Neural progenitor cell (in vitro differentiated cells): ENCODE measurements at regions not wholly inside any gene's neighbourhood (a gene's known extent, or its start where the extent isn't known, plus 50 kb on each side); places are given as distances from the start of the nearest gene placed in this dataset. TPM values are rescaled to one million over a fixed set of nuclear protein-coding genes. Genes with fewer than 3 reads are reported as not detected.
"Not testable (repeated sequence)": the region's sequence is repeated elsewhere in the genome, so short reads cannot be mapped to it uniquely, and the experiment has no call there.

ENCODE experiments used
- DNase-seq: peaks from one replicate; pipeline ENCODE4 v3.0.0-alpha.2; 2016; ENCODE audit warnings: low spot score
- H2AFZ ChIP-seq: fragments of 200-600 bp; sonication (generic); replicated peaks from 2 replicates; pipeline ENCODE4 v1.6.1; 2016; ENCODE audit warnings: antibody characterized with exemption
- H3F3A ChIP-seq: fragments of 200-600 bp; sonication (generic); 2 replicates; pipeline ENCODE4 v1.6.1; 2016; ENCODE audit warnings: antibody characterized with exemption, low read depth
- H3K27ac ChIP-seq: fragments of 200-600 bp; sonication (generic); 2 replicates; pipeline ENCODE4 v1.5.1; 2016; ENCODE audit warnings: mild to moderate bottlenecking
- H3K27me3 ChIP-seq: fragments of 200-600 bp; sonication (generic); 2 replicates; pipeline ENCODE4 v1.6.1; 2016; ENCODE audit warnings: mild to moderate bottlenecking, moderate library complexity
- H3K36me3 ChIP-seq: fragments of 200-600 bp; sonication (generic); 2 replicates; pipeline ENCODE4 v1.5.1; 2016
- H3K4me1 ChIP-seq: fragments of 200-600 bp; sonication (generic); 2 replicates; pipeline ENCODE4 v1.6.1; 2016; ENCODE audit warnings: mixed run types
- H3K4me2 ChIP-seq: fragments of 200-600 bp; sonication (generic); 2 replicates; pipeline ENCODE4 v1.6.1; 2016
- H3K4me3 ChIP-seq: fragments of 200-600 bp; sonication (generic); 2 replicates; pipeline ENCODE4 v1.5.1; 2016
- H3K79me2 ChIP-seq: fragments of 200-600 bp; sonication (generic); 2 replicates; pipeline ENCODE4 v1.6.1; 2016; ENCODE audit warnings: low read depth
- H3K9ac ChIP-seq: fragments of 200-600 bp; sonication (generic); 2 replicates; pipeline ENCODE4 v1.6.1; 2016
- H3K9me3 ChIP-seq: fragments of 200-600 bp; sonication (generic); 2 replicates; pipeline ENCODE4 v1.5.1; 2016; ENCODE audit warnings: low read depth
- H4K20me1 ChIP-seq: fragments of 200-600 bp; sonication (generic); 2 replicates; pipeline ENCODE4 v1.6.1; 2016; ENCODE audit warnings: low read depth
- H3K27ac Mint-ChIP-seq: 3 replicates; pipeline ENCODE4 v1.8.0; 2021; ENCODE audit warnings: mixed read lengths
- H3K27me3 Mint-ChIP-seq: 2 replicates; pipeline ENCODE4 v1.8.0; 2022; ENCODE audit warnings: low read depth, mild to moderate bottlenecking, inconsistent platforms, moderate library complexity, mixed read lengths; ENCODE audit not compliant: insufficient read depth
- H3K36me3 Mint-ChIP-seq: 3 replicates; pipeline ENCODE4 v1.8.0; 2021; ENCODE audit warnings: mixed read lengths
- H3K4me1 Mint-ChIP-seq: 3 replicates; pipeline ENCODE4 v1.8.0; 2021; ENCODE audit warnings: mixed read lengths
- H3K4me3 Mint-ChIP-seq: 3 replicates; pipeline ENCODE4 v1.8.0; 2021; ENCODE audit warnings: mild to moderate bottlenecking, moderate library complexity, mixed read lengths
- H3K9me3 Mint-ChIP-seq: 3 replicates; pipeline ENCODE4 v1.8.0; 2020; ENCODE audit warnings: mixed read lengths
- EZH2 ChIP-seq: fragments of 200-600 bp; sonication (generic); IDR thresholded peaks from 2 replicates; pipeline ENCODE4 v1.6.1; 2017; ENCODE audit warnings: antibody characterized with exemption, mild to moderate bottlenecking, moderate library complexity
- EZH2phosphoT487 ChIP-seq: fragments of 200-600 bp; sonication (generic); IDR thresholded peaks from 2 replicates; pipeline ENCODE4 v1.6.1; 2017; ENCODE audit warnings: antibody characterized with exemption
- small RNA-seq: library from RNA; depleted of rRNA; stranded (forward); fragments of <200 nt; gene quantifications from one replicate; pipeline ENCODE3, GENCODE V24; 2015
- TF ChIP-seq, protein P1 (sequence below): fragments of 200-600 bp; sonication (generic); IDR thresholded peaks from 2 replicates; pipeline ENCODE4 v1.5.1; 2017; ENCODE audit warnings: antibody characterized with exemption, mild to moderate bottlenecking

DNA sequence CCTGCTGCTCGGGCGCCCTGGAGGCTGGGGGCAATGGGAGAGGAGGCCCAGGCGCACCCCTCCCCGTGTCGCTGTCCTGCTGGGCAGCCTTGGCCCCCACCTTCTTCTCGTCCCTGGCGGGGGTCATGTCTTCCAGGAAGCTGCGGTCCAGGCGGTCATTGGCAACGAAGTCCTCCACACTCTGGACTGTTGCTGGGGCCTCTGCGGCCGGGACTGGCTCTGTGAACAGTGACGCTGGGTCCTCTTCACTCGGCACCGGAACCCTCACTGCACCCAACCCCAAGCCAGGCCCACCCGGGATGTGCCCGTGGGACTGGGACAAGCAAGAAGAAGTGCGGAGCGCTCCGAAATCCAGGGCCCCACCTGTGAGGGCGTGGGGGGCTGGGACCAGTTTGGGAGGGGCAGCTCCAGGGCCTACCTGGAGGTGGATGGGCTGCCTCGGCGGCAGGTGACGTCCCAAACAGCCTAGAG is 308.0 kb downstream of the CCDC74A start:
- Histone ChIP-seq H3K27ac (no peak overlapping the region), H3K79me2 (no peaks in the 10 kb centered on the region), H4K20me1 (no peaks in the 10 kb centered on the region), H3K9ac (no peak overlapping the region), H2AFZ (no peak overlapping the region), H3K27me3 (no peaks in the 10 kb centered on the region), H3K9me3 (no peaks in the 10 kb centered on the region), H3K4me1 (no peaks in the 10 kb centered on the region), H3K4me3 (no peak overlapping the region), H3K4me2 (no peak overlapping the region), H3F3A (no peaks in the 10 kb centered on the region), H3K36me3 (no peaks in the 10 kb centered on the region)
- H3K4me1 Mint-ChIP-seq, result peaks cover 2% of the 10 kb centered on the region
- no peaks in the 10 kb centered on the region for H3K36me3 Mint-ChIP-seq
- no peak for DNase-seq
- H3K9me3 Mint-ChIP-seq, result peaks cover 3% of the 10 kb centered on the region
- no peak overlapping the region for H3K27ac Mint-ChIP-seq
- TF ChIP-seq EZH2phosphoT487, result no peak
- no peak for TF ChIP-seq EZH2
- TF ChIP-seq, protein P1, sequence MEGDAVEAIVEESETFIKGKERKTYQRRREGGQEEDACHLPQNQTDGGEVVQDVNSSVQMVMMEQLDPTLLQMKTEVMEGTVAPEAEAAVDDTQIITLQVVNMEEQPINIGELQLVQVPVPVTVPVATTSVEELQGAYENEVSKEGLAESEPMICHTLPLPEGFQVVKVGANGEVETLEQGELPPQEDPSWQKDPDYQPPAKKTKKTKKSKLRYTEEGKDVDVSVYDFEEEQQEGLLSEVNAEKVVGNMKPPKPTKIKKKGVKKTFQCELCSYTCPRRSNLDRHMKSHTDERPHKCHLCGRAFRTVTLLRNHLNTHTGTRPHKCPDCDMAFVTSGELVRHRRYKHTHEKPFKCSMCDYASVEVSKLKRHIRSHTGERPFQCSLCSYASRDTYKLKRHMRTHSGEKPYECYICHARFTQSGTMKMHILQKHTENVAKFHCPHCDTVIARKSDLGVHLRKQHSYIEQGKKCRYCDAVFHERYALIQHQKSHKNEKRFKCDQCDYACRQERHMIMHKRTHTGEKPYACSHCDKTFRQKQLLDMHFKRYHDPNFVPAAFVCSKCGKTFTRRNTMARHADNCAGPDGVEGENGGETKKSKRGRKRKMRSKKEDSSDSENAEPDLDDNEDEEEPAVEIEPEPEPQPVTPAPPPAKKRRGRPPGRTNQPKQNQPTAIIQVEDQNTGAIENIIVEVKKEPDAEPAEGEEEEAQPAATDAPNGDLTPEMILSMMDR, result no peak
- peaks cover 5% of the 10 kb centered on the region for H3K27me3 Mint-ChIP-seq
- no peak overlapping the region for H3K4me3 Mint-ChIP-seq

DNA sequence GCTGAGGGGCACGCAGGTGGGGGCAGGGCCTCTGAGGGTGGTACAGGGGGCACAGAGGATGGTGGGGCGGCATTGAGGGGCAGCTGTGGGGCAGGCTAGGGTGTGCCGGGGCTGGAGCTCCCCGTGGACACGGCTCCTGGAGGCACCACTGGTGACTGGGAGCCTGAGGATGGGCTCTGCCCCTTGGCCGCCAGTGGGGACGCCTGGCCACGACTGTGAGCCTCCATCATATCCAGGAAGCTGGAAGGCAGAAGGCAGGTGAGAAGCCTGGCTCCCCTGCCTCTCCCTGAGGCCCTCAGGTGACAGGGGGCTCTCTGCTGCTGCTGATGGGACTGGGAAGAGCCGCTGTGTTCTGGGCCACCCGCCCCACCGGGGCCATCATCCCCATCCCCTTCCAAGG is 308.4 kb downstream of the CCDC74A start:
- not testable (repeated sequence) for H3K9me3 ChIP-seq, H3F3A ChIP-seq, H4K20me1 ChIP-seq, H3K4me3 Mint-ChIP-seq, DNase-seq, H3K27me3 Mint-ChIP-seq, H3K36me3 Mint-ChIP-seq, H3K27ac Mint-ChIP-seq, H3K9me3 Mint-ChIP-seq, H3K36me3 ChIP-seq, H3K4me1 Mint-ChIP-seq, H3K4me3 ChIP-seq, H2AFZ ChIP-seq, H3K4me1 ChIP-seq, H3K27ac ChIP-seq, H3K4me2 ChIP-seq, H3K79me2 ChIP-seq, H3K9ac ChIP-seq, H3K27me3 ChIP-seq

DNA sequence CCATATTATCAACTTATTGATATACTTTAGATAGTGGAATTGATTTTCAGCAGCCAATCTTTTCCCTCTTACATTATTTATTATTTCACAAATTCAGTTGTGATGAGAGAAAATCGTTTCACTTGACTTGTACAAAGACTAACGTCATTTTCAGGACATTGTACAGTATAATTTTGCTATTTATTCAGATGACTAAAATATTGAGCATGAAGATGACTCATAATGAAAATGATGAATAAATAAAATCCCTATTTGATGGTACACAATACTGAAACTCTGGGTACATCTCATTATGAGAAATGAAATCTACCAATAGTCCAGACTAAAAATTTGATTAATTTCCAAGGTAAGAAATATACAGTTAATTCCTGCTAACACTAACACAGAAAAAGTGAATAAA is 316.4 kb downstream of the CCDC74A start:
- not testable (repeated sequence) for H3K9me3 Mint-ChIP-seq

DNA sequence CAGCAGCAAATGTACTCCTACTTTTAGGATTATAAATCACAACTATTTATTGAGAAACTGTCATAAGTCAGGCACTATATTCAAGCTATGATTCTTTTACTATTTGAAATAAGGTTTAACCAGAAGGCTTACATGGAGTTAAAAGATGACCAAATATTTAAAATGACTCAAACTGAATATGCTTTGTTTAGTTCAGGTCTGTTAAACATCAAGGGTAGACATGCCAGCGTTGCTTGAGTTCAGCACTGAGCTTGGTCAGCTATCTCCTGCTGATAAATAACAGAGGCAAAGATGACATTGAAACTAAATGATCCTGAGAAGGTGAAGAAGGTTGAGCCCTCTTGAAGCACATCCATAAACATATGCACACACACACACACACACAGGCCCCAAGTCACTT is 305.6 kb downstream of the ANKRD30BL start:
- not testable (repeated sequence) for H3K36me3 ChIP-seq, H3K27me3 ChIP-seq, H3K9me3 ChIP-seq, H3K27me3 Mint-ChIP-seq, H3K4me3 Mint-ChIP-seq, H3K79me2 ChIP-seq, H3K4me3 ChIP-seq, H3K27ac Mint-ChIP-seq, DNase-seq, H3K27ac ChIP-seq, H4K20me1 ChIP-seq, H3K4me1 Mint-ChIP-seq, H3K36me3 Mint-ChIP-seq, H3K9me3 Mint-ChIP-seq, H3F3A ChIP-seq, H3K9ac ChIP-seq, H3K4me1 ChIP-seq, H2AFZ ChIP-seq, H3K4me2 ChIP-seq

More for the DNA sequence above, 316.4 kb downstream of the CCDC74A start:
- not testable (repeated sequence) for H4K20me1 ChIP-seq, H3F3A ChIP-seq, H3K36me3 Mint-ChIP-seq, H3K27ac ChIP-seq, H3K4me1 ChIP-seq, H3K27me3 ChIP-seq, H3K9me3 ChIP-seq, H3K4me3 ChIP-seq, H3K27ac Mint-ChIP-seq, H3K4me3 Mint-ChIP-seq, H2AFZ ChIP-seq, H3K79me2 ChIP-seq, H3K9ac ChIP-seq, H3K36me3 ChIP-seq, H3K27me3 Mint-ChIP-seq, H3K4me1 Mint-ChIP-seq, DNase-seq, H3K4me2 ChIP-seq

DNA sequence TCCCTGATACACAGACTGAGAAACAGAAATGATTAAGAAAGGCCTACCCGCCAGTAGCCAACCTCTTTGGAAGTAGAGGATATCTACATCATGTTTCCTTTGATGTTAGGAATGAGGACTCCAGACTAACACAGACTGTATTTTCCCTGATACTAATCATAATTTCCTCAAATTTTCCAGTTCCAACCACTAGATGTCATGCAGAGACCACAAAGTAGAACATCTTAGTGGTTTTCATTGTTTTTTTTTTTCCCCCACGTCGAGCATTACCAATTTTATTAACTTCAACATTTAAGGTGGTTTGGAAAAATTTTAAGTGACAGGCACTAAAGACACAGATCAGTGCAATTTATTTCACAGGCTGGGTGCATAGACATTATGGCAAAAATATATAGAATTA is 303.6 kb downstream of the ANKRD30BL start:
- TF ChIP-seq, protein P1, result peak; percentile 57
- not testable (repeated sequence) for H3K4me1 Mint-ChIP-seq, H3K36me3 ChIP-seq, H3K4me3 Mint-ChIP-seq, H3K27me3 ChIP-seq, H3K9ac ChIP-seq, H2AFZ ChIP-seq, H3K27me3 Mint-ChIP-seq, H4K20me1 ChIP-seq, H3K36me3 Mint-ChIP-seq, H3K9me3 Mint-ChIP-seq, DNase-seq, H3F3A ChIP-seq, H3K27ac Mint-ChIP-seq, H3K79me2 ChIP-seq, H3K4me1 ChIP-seq, H3K27ac ChIP-seq, H3K4me3 ChIP-seq, H3K4me2 ChIP-seq, H3K9me3 ChIP-seq

Small RNA genes lying in the stretch of these regions (small RNA-seq; reads per million reads assigned to genes)
- gene RNU6-617P, result not detected
